ENCODE measurements at regions not wholly inside any gene's neighbourhood (a gene's known extent, or its start where the extent isn't known, plus 50 kb on each side); places are given as distances from the start of the nearest gene placed in this dataset.
A peak's percentile ranks its signal among the peaks of the same experiment; 100 is the strongest.
"Not testable (repeated sequence)": the region's sequence is repeated elsewhere in the genome, so short reads cannot be mapped to it uniquely, and the experiment has no call there.

- H3K27ac Mint-ChIP-seq; intact Hi-C loops (cut with micrococcal nuclease); H3K27me3 Mint-ChIP-seq; H3K36me3 Mint-ChIP-seq (ENCODE audit: low read depth); H3K9me3 Mint-ChIP-seq; H3K4me1 Mint-ChIP-seq (ENCODE audit: low read depth); H3K4me3 Mint-ChIP-seq: not testable (repeated sequence)
Observed at GRCh38 chr1:222470252-222470805, 77.6 kb downstream of the HHIPL2 start.

GRCh38 chr1:222466150-222466865, 81.6 kb downstream of the HHIPL2 start:
- no peaks in the 10 kb centered on the region for H3K36me3 Mint-ChIP-seq (ENCODE audit: low read depth)
- H3K9me3 Mint-ChIP-seq = no peaks in the 10 kb centered on the region
- intact Hi-C loops (cut with micrococcal nuclease) = loop anchor here (5.0 to 10.0 kb wide), 3 partner anchors 348 to 658 kb away; partner anchors contain the start of gene DISP1
- peak overlapping the region; percentile 17 for H3K4me3 Mint-ChIP-seq
- no peaks in the 10 kb centered on the region for H3K27me3 Mint-ChIP-seq
- peak overlapping the region; percentile 96 for H3K27ac Mint-ChIP-seq
- H3K4me1 Mint-ChIP-seq (ENCODE audit: low read depth) = peaks cover 9% of the 10 kb centered on the region

- Mint-ChIP-seq H3K4me1 (ENCODE audit: low read depth) (peaks cover 9% of the 10 kb centered on the region), H3K27me3 (no peaks in the 10 kb centered on the region), H3K4me3 (peak overlapping the region; percentile 75), H3K9me3 (no peaks in the 10 kb centered on the region), H3K36me3 (ENCODE audit: low read depth) (no peaks in the 10 kb centered on the region), H3K27ac (peak overlapping the region; percentile 96)
- intact Hi-C loops (cut with micrococcal nuclease) = loop anchor here (1.0 to 10.0 kb wide), 7 partner anchors 155 to 659 kb away; partner anchors contain the start of genes AIDA, BROX and DISP1
Observed at GRCh38 chr1:222465211-222466041, 82.5 kb downstream of the HHIPL2 start.

- no peaks in the 10 kb centered on the region for H3K9me3 Mint-ChIP-seq
- H3K36me3 Mint-ChIP-seq (ENCODE audit: low read depth) = no peaks in the 10 kb centered on the region
- intact Hi-C loops (cut with micrococcal nuclease) = loop anchor here (1.0 to 10.0 kb wide), 7 partner anchors 155 to 660 kb away; partner anchors contain the start of genes AIDA, BROX and DISP1
- peak overlapping the region; percentile 96 for H3K27ac Mint-ChIP-seq
- H3K4me1 Mint-ChIP-seq (ENCODE audit: low read depth) = peaks cover 9% of the 10 kb centered on the region
- peak overlapping the region; percentile 75 for H3K4me3 Mint-ChIP-seq
- H3K27me3 Mint-ChIP-seq = no peaks in the 10 kb centered on the region
Observed at GRCh38 chr1:222464841-222465210, 83.1 kb downstream of the HHIPL2 start.

- H3K36me3 Mint-ChIP-seq (ENCODE audit: low read depth) = no peaks in the 10 kb centered on the region
- H3K4me1 Mint-ChIP-seq (ENCODE audit: low read depth) = peaks cover 9% of the 10 kb centered on the region
- no peak overlapping the region for H3K27ac Mint-ChIP-seq
- H3K9me3 Mint-ChIP-seq = peaks cover 5% of the 10 kb centered on the region
- H3K4me3 Mint-ChIP-seq = no peak overlapping the region
- intact Hi-C loops (cut with micrococcal nuclease) = loop anchor here (10.0 kb wide), 2 partner anchors 352 to 662 kb away; partner anchors contain the start of gene DISP1
- H3K27me3 Mint-ChIP-seq = no peaks in the 10 kb centered on the region
Observed at GRCh38 chr1:222463059-222463730, 84.7 kb downstream of the HHIPL2 start.

GRCh38 chr1:222462601-222463000, 85.3 kb downstream of the HHIPL2 start:
- H3K4me1 Mint-ChIP-seq (ENCODE audit: low read depth) = peaks cover 9% of the 10 kb centered on the region
- H3K27me3 Mint-ChIP-seq = no peaks in the 10 kb centered on the region
- no peaks in the 10 kb centered on the region for H3K36me3 Mint-ChIP-seq (ENCODE audit: low read depth)
- intact Hi-C loops (cut with micrococcal nuclease) = loop anchor here (10.0 kb wide), 2 partner anchors 352 to 662 kb away; partner anchors contain the start of gene DISP1
- no peak overlapping the region for H3K27ac Mint-ChIP-seq
- peaks cover 11% of the 10 kb centered on the region for H3K9me3 Mint-ChIP-seq
- H3K4me3 Mint-ChIP-seq = no peak overlapping the region

- H3K9me3 Mint-ChIP-seq = peaks cover 17% of the 10 kb centered on the region
- no peak overlapping the region for H3K27ac Mint-ChIP-seq
- no peaks in the 10 kb centered on the region for H3K36me3 Mint-ChIP-seq (ENCODE audit: low read depth)
- H3K4me1 Mint-ChIP-seq (ENCODE audit: low read depth) = peaks cover 9% of the 10 kb centered on the region
- no peak overlapping the region for H3K4me3 Mint-ChIP-seq
- intact Hi-C loops (cut with micrococcal nuclease) = loop anchor here (10.0 kb wide), 2 partner anchors 353 to 663 kb away; partner anchors contain the start of gene DISP1
- H3K27me3 Mint-ChIP-seq = no peaks in the 10 kb centered on the region
Observed at GRCh38 chr1:222461941-222462340, 86.0 kb downstream of the HHIPL2 start.

- H3K4me1 Mint-ChIP-seq (ENCODE audit: low read depth) = peaks cover 7% of the 10 kb centered on the region
Observed at GRCh38 chr1:222459652-222460051, 88.3 kb downstream of the HHIPL2 start.

GRCh38 chr1:222457513-222457912, 90.4 kb downstream of the HHIPL2 start:
- H3K27ac Mint-ChIP-seq = no peak overlapping the region
- peaks cover 21% of the 10 kb centered on the region for H3K9me3 Mint-ChIP-seq
- no peaks in the 10 kb centered on the region for H3K36me3 Mint-ChIP-seq (ENCODE audit: low read depth)
- intact Hi-C loops (cut with micrococcal nuclease) = no loop called here
- no peak overlapping the region for H3K4me3 Mint-ChIP-seq
- peaks cover 2% of the 10 kb centered on the region for H3K27me3 Mint-ChIP-seq
- H3K4me1 Mint-ChIP-seq (ENCODE audit: low read depth) = no peaks in the 10 kb centered on the region

More at GRCh38 chr1:222459652-222460051, 88.3 kb downstream of the HHIPL2 start:
- intact Hi-C loops (cut with micrococcal nuclease) = loop anchor here (10.0 kb wide), 2 partner anchors 355 to 665 kb away; partner anchors contain the start of gene DISP1
- H3K27ac Mint-ChIP-seq = no peak overlapping the region
- no peak overlapping the region for H3K4me3 Mint-ChIP-seq
- H3K36me3 Mint-ChIP-seq (ENCODE audit: low read depth) = no peaks in the 10 kb centered on the region
- H3K9me3 Mint-ChIP-seq = peaks cover 21% of the 10 kb centered on the region
- H3K27me3 Mint-ChIP-seq = peaks cover under 1% of the 10 kb centered on the region

- no peaks in the 10 kb centered on the region for H3K36me3 Mint-ChIP-seq (ENCODE audit: low read depth)
- intact Hi-C loops (cut with micrococcal nuclease) = no loop called here
- no peak overlapping the region for H3K27ac Mint-ChIP-seq
- no peaks in the 10 kb centered on the region for H3K4me1 Mint-ChIP-seq (ENCODE audit: low read depth)
- H3K27me3 Mint-ChIP-seq = peaks cover 2% of the 10 kb centered on the region
- peaks cover 21% of the 10 kb centered on the region for H3K9me3 Mint-ChIP-seq
- no peak overlapping the region for H3K4me3 Mint-ChIP-seq
Observed at GRCh38 chr1:222457084-222457483, 90.8 kb downstream of the HHIPL2 start.

GRCh38 chr1:222455188-222455879, 92.6 kb downstream of the HHIPL2 start:
- intact Hi-C loops (cut with micrococcal nuclease) = loop anchor here (1.0 kb wide), 1 partner anchor 359 kb away; no protein-coding TSS in a partner anchor
- H3K4me1 Mint-ChIP-seq (ENCODE audit: low read depth) = no peaks in the 10 kb centered on the region
- H3K36me3 Mint-ChIP-seq (ENCODE audit: low read depth) = no peaks in the 10 kb centered on the region
- no peak overlapping the region for H3K27ac Mint-ChIP-seq
- H3K4me3 Mint-ChIP-seq = no peak overlapping the region
- peaks cover 2% of the 10 kb centered on the region for H3K27me3 Mint-ChIP-seq
- H3K9me3 Mint-ChIP-seq = peaks cover 21% of the 10 kb centered on the region

GRCh38 chr1:222454782-222455181, 93.1 kb downstream of the HHIPL2 start:
- Mint-ChIP-seq H3K27me3 (peaks cover 2% of the 10 kb centered on the region), H3K4me3 (no peak overlapping the region), H3K27ac (no peak overlapping the region), H3K4me1 (ENCODE audit: low read depth) (no peaks in the 10 kb centered on the region), H3K9me3 (peaks cover 21% of the 10 kb centered on the region), H3K36me3 (ENCODE audit: low read depth) (no peaks in the 10 kb centered on the region)
- intact Hi-C loops (cut with micrococcal nuclease) = loop anchor here (1.0 kb wide), 1 partner anchor 358 kb away; no protein-coding TSS in a partner anchor

- H3K27me3 Mint-ChIP-seq = peaks cover 2% of the 10 kb centered on the region
- peaks cover 21% of the 10 kb centered on the region for H3K9me3 Mint-ChIP-seq
- intact Hi-C loops (cut with micrococcal nuclease) = no loop called here
- H3K36me3 Mint-ChIP-seq (ENCODE audit: low read depth) = no peaks in the 10 kb centered on the region
- H3K4me3 Mint-ChIP-seq = no peak overlapping the region
- H3K4me1 Mint-ChIP-seq (ENCODE audit: low read depth) = no peaks in the 10 kb centered on the region
- H3K27ac Mint-ChIP-seq = no peak overlapping the region
Observed at GRCh38 chr1:222454186-222454585, 93.7 kb downstream of the HHIPL2 start.

Measured in dendritic cell treated with granulocyte-macrophage colony-stimulating factor and Interleukin-4, amounts not matched to agents 40 ng/mL and 50 ng/mL, for 4 days (primary cell).